Activated naive CD8-positive, alpha-beta T cell treated with anti-CD3 and anti-CD28 coated beads, Interleukin-2, amount 10 ng/mL, durations not matched to agents 7 days and 5 days (primary cell): ENCODE measurements at regions not wholly inside any gene's neighbourhood (a gene's known extent, or its start where the extent isn't known, plus 50 kb on each side); places are given as distances from the start of the nearest gene placed in this dataset.
"Not testable (repeated sequence)": the region's sequence is repeated elsewhere in the genome, so short reads cannot be mapped to it uniquely, and the experiment has no call there.

Source experiments
- ATAC-seq: fragments of 150-1000 bp; cut with Tn5 transposase; one replicate; pipeline ENCODE4 v1.10.0; 2021; ENCODE audit warnings: low read depth, moderate library complexity
- POLR2A ChIA-PET: fragments of 350-600 bp; sonication (Branson Sonifier 250); formaldehyde crosslinking; loops from one replicate; lab custom pipeline; 2021; ENCODE audit warnings: antibody characterized with exemption; lab: Charles Lee
- DNase-seq: peaks from one replicate; pipeline ENCODE4 v3.0.0; 2021
- H3K27ac Mint-ChIP-seq: one replicate; pipeline ENCODE4 v1.8.0; 2022; ENCODE audit warnings: mild to moderate bottlenecking, mixed read lengths
- H3K27me3 Mint-ChIP-seq: one replicate; pipeline ENCODE4 v1.8.0; 2022; ENCODE audit warnings: mild to moderate bottlenecking, moderate library complexity, mixed read lengths
- H3K36me3 Mint-ChIP-seq: one replicate; pipeline ENCODE4 v1.8.0; 2021; ENCODE audit warnings: mild to moderate bottlenecking, mixed read lengths
- H3K4me1 Mint-ChIP-seq: one replicate; pipeline ENCODE4 v1.8.0; 2021; ENCODE audit warnings: mixed read lengths
- H3K4me3 Mint-ChIP-seq: one replicate; pipeline ENCODE4 v1.8.0; 2022; ENCODE audit warnings: mild to moderate bottlenecking, moderate library complexity, mixed read lengths
- H3K9me3 Mint-ChIP-seq: one replicate; pipeline ENCODE4 v1.8.0; 2021; ENCODE audit warnings: mixed read lengths

GRCh38 chr4:159029481-159029880 lies 73.4 kb upstream of the RAPGEF2 start:
- H3K36me3 Mint-ChIP-seq: no peaks in the 10 kb centered on the region
- H3K27me3 Mint-ChIP-seq: peaks cover 14% of the 10 kb centered on the region
- no peak for ATAC-seq
- no peak for DNase-seq
- POLR2A ChIA-PET: no interaction called here
- H3K4me3 Mint-ChIP-seq: no peak overlapping the region
- H3K27ac Mint-ChIP-seq: no peak overlapping the region
- no peaks in the 10 kb centered on the region for H3K9me3 Mint-ChIP-seq
- no peaks in the 10 kb centered on the region for H3K4me1 Mint-ChIP-seq

GRCh38 chr4:159030297-159030696 lies 72.6 kb upstream of the RAPGEF2 start:
- H3K27ac Mint-ChIP-seq, H3K9me3 Mint-ChIP-seq, H3K4me3 Mint-ChIP-seq, H3K36me3 Mint-ChIP-seq, DNase-seq, H3K4me1 Mint-ChIP-seq, POLR2A ChIA-PET, ATAC-seq: not testable (repeated sequence)
- H3K27me3 Mint-ChIP-seq: peaks cover 18% of the 10 kb centered on the region

- ATAC-seq (no peak), DNase-seq (no peak)
- peaks cover 31% of the 10 kb centered on the region for H3K27me3 Mint-ChIP-seq
- no peak overlapping the region for H3K27ac Mint-ChIP-seq
- H3K4me3 Mint-ChIP-seq: no peak overlapping the region
- POLR2A ChIA-PET: no interaction called here
- H3K9me3 Mint-ChIP-seq: no peaks in the 10 kb centered on the region
- H3K36me3 Mint-ChIP-seq: no peaks in the 10 kb centered on the region
- H3K4me1 Mint-ChIP-seq: no peaks in the 10 kb centered on the region
These were observed 67.3 kb upstream of the RAPGEF2 start for GRCh38 chr4:159035570-159035969.

- H3K4me3 Mint-ChIP-seq: no peak overlapping the region
- H3K9me3 Mint-ChIP-seq: no peaks in the 10 kb centered on the region
- peaks cover 3% of the 10 kb centered on the region for H3K4me1 Mint-ChIP-seq
- ATAC-seq (no peak), DNase-seq (no peak)
- no peak overlapping the region for H3K27ac Mint-ChIP-seq
- peaks cover 27% of the 10 kb centered on the region for H3K27me3 Mint-ChIP-seq
- no peaks in the 10 kb centered on the region for H3K36me3 Mint-ChIP-seq
- POLR2A ChIA-PET: no interaction called here
These were observed 64.3 kb upstream of the RAPGEF2 start for GRCh38 chr4:159038536-159038935.

- no peaks in the 10 kb centered on the region for H3K36me3 Mint-ChIP-seq
- no peak overlapping the region for H3K4me3 Mint-ChIP-seq
- DNase-seq (no peak), ATAC-seq (no peak)
- H3K4me1 Mint-ChIP-seq: peaks cover 3% of the 10 kb centered on the region
- peaks cover 18% of the 10 kb centered on the region for H3K27me3 Mint-ChIP-seq
- H3K27ac Mint-ChIP-seq: no peak overlapping the region
- POLR2A ChIA-PET: no interaction called here
- H3K9me3 Mint-ChIP-seq: no peaks in the 10 kb centered on the region
These were observed 61.5 kb upstream of the RAPGEF2 start for GRCh38 chr4:159041054-159042034.

- Mint-ChIP-seq H3K27ac (no peak overlapping the region), H3K36me3 (no peaks in the 10 kb centered on the region), H3K4me1 (peaks cover 3% of the 10 kb centered on the region), H3K4me3 (no peak overlapping the region), H3K27me3 (peaks cover 13% of the 10 kb centered on the region), H3K9me3 (no peaks in the 10 kb centered on the region)
- ATAC-seq (no peak), DNase-seq (no peak)
- POLR2A ChIA-PET: no interaction called here
These were observed 60.7 kb upstream of the RAPGEF2 start for GRCh38 chr4:159042097-159042605.

- no peak overlapping the region for H3K4me3 Mint-ChIP-seq
- POLR2A ChIA-PET: no interaction called here
- H3K36me3 Mint-ChIP-seq: no peaks in the 10 kb centered on the region
- no peak overlapping the region for H3K27ac Mint-ChIP-seq
- peaks cover 13% of the 10 kb centered on the region for H3K27me3 Mint-ChIP-seq
- no peak for ATAC-seq
- no peak for DNase-seq
- H3K9me3 Mint-ChIP-seq: no peaks in the 10 kb centered on the region
- H3K4me1 Mint-ChIP-seq: peaks cover 9% of the 10 kb centered on the region
These were observed 60.0 kb upstream of the RAPGEF2 start for GRCh38 chr4:159042868-159043267.

- Mint-ChIP-seq H3K4me3 (no peak overlapping the region), H3K4me1 (peaks cover 11% of the 10 kb centered on the region), H3K27me3 (peaks cover 13% of the 10 kb centered on the region), H3K36me3 (no peaks in the 10 kb centered on the region), H3K9me3 (no peaks in the 10 kb centered on the region), H3K27ac (no peak overlapping the region)
- POLR2A ChIA-PET: no interaction called here
- no peak for ATAC-seq
- no peak for DNase-seq
These were observed 59.0 kb upstream of the RAPGEF2 start for GRCh38 chr4:159043861-159044260.

- Mint-ChIP-seq H3K9me3 (no peaks in the 10 kb centered on the region), H3K4me3 (no peak overlapping the region), H3K27ac (no peak overlapping the region), H3K27me3 (peaks cover 12% of the 10 kb centered on the region), H3K36me3 (no peaks in the 10 kb centered on the region), H3K4me1 (peaks cover 11% of the 10 kb centered on the region)
- ATAC-seq (no peak), DNase-seq (no peak)
- POLR2A ChIA-PET: interaction anchor here (0.7 kb wide), 1 partner anchor 134 kb away, joined by 3 read pairs; no protein-coding TSS in a partner anchor
These were observed 57.6 kb upstream of the RAPGEF2 start for GRCh38 chr4:159045321-159045720.

- Mint-ChIP-seq H3K27me3 (peaks cover 8% of the 10 kb centered on the region), H3K36me3 (no peaks in the 10 kb centered on the region), H3K27ac (no peak overlapping the region), H3K4me3 (no peak overlapping the region), H3K4me1 (peaks cover 11% of the 10 kb centered on the region), H3K9me3 (no peaks in the 10 kb centered on the region)
- no peak for DNase-seq
- ATAC-seq: no peak
- POLR2A ChIA-PET: no interaction called here
These were observed 56.2 kb upstream of the RAPGEF2 start for GRCh38 chr4:159046683-159047082.

- H3K4me3 Mint-ChIP-seq: no peak overlapping the region
- no peaks in the 10 kb centered on the region for H3K9me3 Mint-ChIP-seq
- H3K4me1 Mint-ChIP-seq: peaks cover 8% of the 10 kb centered on the region
- H3K36me3 Mint-ChIP-seq: no peaks in the 10 kb centered on the region
- POLR2A ChIA-PET: interaction anchor here (1.1 kb wide), 1 partner anchor 30 kb away, joined by 3 read pairs; no protein-coding TSS in a partner anchor
- ATAC-seq (peak; percentile 66), DNase-seq (no peak)
- no peak overlapping the region for H3K27ac Mint-ChIP-seq
- peaks cover 2% of the 10 kb centered on the region for H3K27me3 Mint-ChIP-seq
These were observed 55.3 kb upstream of the RAPGEF2 start for GRCh38 chr4:159047478-159048165.

GRCh38 chr4:159048166-159048886 lies 54.6 kb upstream of the RAPGEF2 start:
- ATAC-seq (no peak), DNase-seq (no peak)
- POLR2A ChIA-PET: interaction anchor here (1.1 kb wide), 1 partner anchor 29 kb away, joined by 3 read pairs; no protein-coding TSS in a partner anchor
- peaks cover 8% of the 10 kb centered on the region for H3K4me1 Mint-ChIP-seq
- no peaks in the 10 kb centered on the region for H3K36me3 Mint-ChIP-seq
- H3K27me3 Mint-ChIP-seq: peaks cover 2% of the 10 kb centered on the region
- no peaks in the 10 kb centered on the region for H3K9me3 Mint-ChIP-seq
- no peak overlapping the region for H3K4me3 Mint-ChIP-seq
- H3K27ac Mint-ChIP-seq: no peak overlapping the region

- Mint-ChIP-seq H3K4me1 (peaks cover 8% of the 10 kb centered on the region), H3K27me3 (peaks cover 6% of the 10 kb centered on the region), H3K36me3 (no peaks in the 10 kb centered on the region), H3K4me3 (no peak overlapping the region), H3K9me3 (no peaks in the 10 kb centered on the region), H3K27ac (no peak overlapping the region)
- DNase-seq: no peak
- ATAC-seq: no peak
- POLR2A ChIA-PET: no interaction called here
These were observed 53.0 kb upstream of the RAPGEF2 start for GRCh38 chr4:159049780-159050375.
